ENCODE measurements at regions not wholly inside any gene's neighbourhood (a gene's known extent, or its start where the extent isn't known, plus 50 kb on each side); places are given as distances from the start of the nearest gene placed in this dataset.

- TF ChIP-seq EZH2 (IDR thresholded peaks at IDR 0.05; ENCODE audit: low read depth, low read length, severe bottlenecking) (no peak), POLR2A (IDR thresholded peaks at IDR 0.05; ENCODE audit: control extremely low read depth in 1 of 2, low read depth in 2 of 2, low read length in 2 of 2) (no peak)
Observed at GRCh38 chr15:87267798-87268197, 988.7 kb downstream of the NTRK3 start.
